ENCODE measurements at regions not wholly inside any gene's neighbourhood (a gene's known extent, or its start where the extent isn't known, plus 50 kb on each side); places are given as distances from the start of the nearest gene placed in this dataset.

DNA sequence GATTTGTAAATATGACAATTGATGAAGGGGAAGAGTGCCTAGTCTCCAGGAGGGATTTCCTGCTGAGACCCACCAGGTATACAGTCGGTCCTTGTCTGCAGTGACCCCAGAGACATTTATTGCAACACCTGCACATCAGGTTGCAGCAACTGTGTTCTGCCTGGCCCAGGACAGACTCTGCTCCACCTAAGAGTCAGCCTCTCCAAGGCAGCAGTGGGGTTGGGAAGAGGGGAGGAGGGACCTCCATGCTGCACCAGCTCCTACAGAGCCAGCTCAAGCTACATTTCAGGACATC, 120.4 kb upstream of the IRF2BP2 start:
- no peaks in the 10 kb centered on the region for H3K36me3 ChIP-seq (ENCODE audit: control insufficient read depth, insufficient read depth, low read length)
- H3K4me1 ChIP-seq (ENCODE audit: control insufficient read depth, insufficient read depth, low read length, poor library complexity, severe bottlenecking): peaks cover 37% of the 10 kb centered on the region
- H3K4me3 ChIP-seq (ENCODE audit: insufficient read depth, low read depth, low read length, poor library complexity, severe bottlenecking): no peak overlapping the region
- no peak for DNase-seq
- no peaks in the 10 kb centered on the region for H3K27me3 ChIP-seq (replicated peaks; ENCODE audit: control insufficient read depth, insufficient read depth, low read length, poor library complexity, severe bottlenecking)
- H3K9me3 ChIP-seq (ENCODE audit: control insufficient read depth, low read length): no peaks in the 10 kb centered on the region
- H3K27ac ChIP-seq (ENCODE audit: insufficient read depth, low read length, poor library complexity, severe bottlenecking): peak overlapping the region; percentile 68

DNA sequence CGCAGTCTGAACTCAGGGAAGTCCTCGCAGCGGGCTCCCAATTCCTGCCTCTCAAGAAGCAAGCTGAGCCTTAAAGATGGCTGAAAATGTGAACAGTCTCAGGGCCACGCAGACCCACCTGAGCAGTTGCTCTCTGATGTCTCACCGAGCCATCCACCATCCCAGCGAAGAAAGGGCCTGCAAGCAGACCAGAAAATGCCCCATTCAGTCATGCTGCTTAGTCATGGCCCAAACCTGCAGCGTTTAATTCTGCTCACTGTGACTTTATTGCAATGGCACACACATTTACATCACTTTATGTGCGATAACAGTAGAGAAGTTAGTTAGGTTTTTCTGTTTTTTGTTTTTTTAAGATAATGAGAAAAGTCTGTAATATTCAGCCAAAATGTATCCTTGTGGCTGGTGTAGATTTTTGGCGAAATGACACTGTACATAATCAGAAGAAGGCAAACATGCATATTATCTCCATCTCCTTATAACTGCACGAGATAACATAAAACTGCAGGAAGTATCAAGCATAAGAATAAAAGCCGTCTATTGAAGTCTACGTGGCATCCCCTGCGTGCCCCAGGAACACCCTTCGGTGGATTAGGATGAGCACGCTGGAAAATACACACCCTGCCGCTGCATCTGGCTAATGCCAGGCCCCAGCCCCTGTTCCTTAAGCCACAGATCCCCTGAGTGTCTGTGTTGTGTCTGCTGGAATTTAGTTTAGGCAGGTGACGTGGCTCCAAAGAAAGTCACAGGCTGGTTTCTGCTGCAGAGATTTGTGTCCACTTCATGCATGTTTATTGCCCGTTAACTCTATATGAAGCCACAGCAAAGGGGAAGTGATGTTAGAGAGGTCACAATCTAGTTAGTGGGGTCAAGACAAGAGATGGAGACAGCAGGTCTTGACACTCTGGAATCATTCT, 119.8 kb upstream of the IRF2BP2 start:
- no peak for DNase-seq
- Histone ChIP-seq H3K9me3 (ENCODE audit: control insufficient read depth, low read length) (no peaks in the 10 kb centered on the region), H3K36me3 (ENCODE audit: control insufficient read depth, insufficient read depth, low read length) (no peaks in the 10 kb centered on the region), H3K27ac (ENCODE audit: insufficient read depth, low read length, poor library complexity, severe bottlenecking) (peak overlapping the region; percentile 68), H3K4me3 (ENCODE audit: insufficient read depth, low read depth, low read length, poor library complexity, severe bottlenecking) (no peak overlapping the region), H3K27me3 (replicated peaks; ENCODE audit: control insufficient read depth, insufficient read depth, low read length, poor library complexity, severe bottlenecking) (no peaks in the 10 kb centered on the region), H3K4me1 (ENCODE audit: control insufficient read depth, insufficient read depth, low read length, poor library complexity, severe bottlenecking) (peaks cover 44% of the 10 kb centered on the region)

DNA sequence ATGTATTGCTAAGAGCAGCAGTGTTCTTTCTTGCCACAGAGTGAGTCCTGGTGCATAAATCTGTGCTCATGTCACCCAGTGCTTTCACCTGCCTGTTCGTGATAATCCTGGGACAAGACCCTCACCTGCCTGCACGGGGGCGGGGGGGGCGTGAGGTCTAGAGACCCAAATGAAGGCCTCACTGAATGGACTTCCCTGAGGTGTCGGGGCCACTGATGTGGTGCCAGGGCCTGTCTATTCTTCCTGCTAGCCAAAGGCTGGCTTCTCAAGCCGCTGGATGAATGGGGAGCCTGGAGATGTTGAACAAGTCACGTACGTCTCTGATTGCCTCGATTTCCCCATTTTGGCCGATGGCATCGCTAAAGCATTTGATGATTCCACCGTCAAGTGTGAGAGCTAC, 118.8 kb upstream of the IRF2BP2 start:
- H3K27ac ChIP-seq (ENCODE audit: insufficient read depth, low read length, poor library complexity, severe bottlenecking): no peak overlapping the region
- H3K4me3 ChIP-seq (ENCODE audit: insufficient read depth, low read depth, low read length, poor library complexity, severe bottlenecking): no peak overlapping the region
- no peaks in the 10 kb centered on the region for H3K9me3 ChIP-seq (ENCODE audit: control insufficient read depth, low read length)
- no peak for DNase-seq
- peaks cover 52% of the 10 kb centered on the region for H3K4me1 ChIP-seq (ENCODE audit: control insufficient read depth, insufficient read depth, low read length, poor library complexity, severe bottlenecking)
- H3K36me3 ChIP-seq (ENCODE audit: control insufficient read depth, insufficient read depth, low read length): no peaks in the 10 kb centered on the region
- no peaks in the 10 kb centered on the region for H3K27me3 ChIP-seq (replicated peaks; ENCODE audit: control insufficient read depth, insufficient read depth, low read length, poor library complexity, severe bottlenecking)

DNA sequence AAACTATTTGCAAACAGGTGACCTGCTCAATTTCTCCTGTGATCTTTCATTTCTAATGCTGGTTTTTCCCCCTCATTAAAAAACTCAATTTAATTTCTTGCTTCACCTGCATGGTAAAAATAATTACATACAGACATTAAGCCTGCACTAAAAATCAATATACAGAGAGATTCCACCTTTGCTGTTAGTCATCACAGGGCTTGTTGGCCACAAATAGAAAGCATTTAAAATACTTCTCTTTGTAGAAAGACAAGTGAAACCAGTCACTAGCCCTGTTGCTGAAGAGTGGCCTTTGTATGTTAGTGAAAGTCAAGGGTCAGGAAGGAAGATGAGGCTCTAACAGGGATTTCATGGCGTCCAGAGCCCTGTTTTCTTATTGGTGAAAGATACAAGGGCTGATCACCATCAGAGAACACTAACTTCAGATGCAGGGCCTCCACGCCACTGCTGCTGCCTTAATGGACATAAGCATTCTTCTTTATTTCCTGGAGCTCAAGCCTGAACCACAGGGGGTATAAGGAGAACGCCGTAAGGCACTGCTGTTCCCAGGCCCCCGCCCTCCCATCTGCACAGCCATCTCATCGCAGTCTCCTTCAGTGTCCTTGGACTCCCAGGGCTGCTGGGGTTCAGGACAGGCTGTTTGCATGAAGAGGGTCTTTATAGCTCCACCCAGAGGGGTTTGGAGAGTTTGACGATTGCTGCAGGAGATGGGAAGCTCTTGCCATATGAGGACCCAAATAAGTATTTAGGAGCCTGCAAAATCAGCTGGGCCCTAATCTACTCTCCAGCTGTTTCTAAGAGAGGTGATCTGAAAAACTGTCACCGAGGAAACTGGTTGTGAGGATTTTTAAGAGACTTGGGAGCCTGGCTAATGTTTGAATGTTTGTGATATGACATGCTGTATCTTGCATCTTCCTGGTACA, 117.3 kb upstream of the IRF2BP2 start:
- Histone ChIP-seq H3K36me3 (ENCODE audit: control insufficient read depth, insufficient read depth, low read length) (no peaks in the 10 kb centered on the region), H3K27me3 (replicated peaks; ENCODE audit: control insufficient read depth, insufficient read depth, low read length, poor library complexity, severe bottlenecking) (no peaks in the 10 kb centered on the region), H3K4me3 (ENCODE audit: insufficient read depth, low read depth, low read length, poor library complexity, severe bottlenecking) (no peak overlapping the region), H3K9me3 (ENCODE audit: control insufficient read depth, low read length) (no peaks in the 10 kb centered on the region), H3K4me1 (ENCODE audit: control insufficient read depth, insufficient read depth, low read length, poor library complexity, severe bottlenecking) (peaks cover 62% of the 10 kb centered on the region), H3K27ac (ENCODE audit: insufficient read depth, low read length, poor library complexity, severe bottlenecking) (peak overlapping the region; percentile 30)
- DNase-seq: no peak

DNA sequence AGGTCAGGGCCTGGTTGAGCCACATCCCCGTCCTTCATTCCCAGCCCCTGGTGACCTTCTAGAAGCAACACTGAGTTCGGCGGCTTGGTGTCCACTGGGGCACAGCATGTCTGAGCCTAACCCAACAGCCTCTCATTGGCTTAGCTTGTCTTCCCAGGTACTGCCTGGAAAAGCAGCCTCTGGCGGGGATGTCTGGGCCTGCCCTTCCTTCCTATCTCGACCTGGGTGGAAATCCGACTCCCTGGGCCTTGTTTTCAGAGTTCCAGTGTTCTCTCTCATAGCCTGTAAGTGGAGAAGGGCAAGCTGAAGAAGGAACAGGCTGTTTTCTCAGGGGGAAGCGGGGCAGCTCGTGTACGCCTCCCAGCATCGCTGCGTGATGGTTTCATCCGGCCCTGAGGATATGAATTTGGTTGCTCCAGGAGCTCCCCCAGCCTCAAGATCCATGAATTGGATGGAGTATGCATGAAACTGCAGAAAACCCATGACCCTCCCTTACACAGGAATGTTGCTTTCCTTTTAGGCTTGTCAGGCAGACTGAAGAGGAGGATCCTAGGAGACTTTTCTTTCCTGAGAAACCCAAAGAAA, 116.5 kb upstream of the IRF2BP2 start:
- Histone ChIP-seq H3K36me3 (ENCODE audit: control insufficient read depth, insufficient read depth, low read length) (no peaks in the 10 kb centered on the region), H3K9me3 (ENCODE audit: control insufficient read depth, low read length) (no peaks in the 10 kb centered on the region), H3K4me1 (ENCODE audit: control insufficient read depth, insufficient read depth, low read length, poor library complexity, severe bottlenecking) (peaks cover 54% of the 10 kb centered on the region), H3K27me3 (replicated peaks; ENCODE audit: control insufficient read depth, insufficient read depth, low read length, poor library complexity, severe bottlenecking) (no peaks in the 10 kb centered on the region), H3K27ac (ENCODE audit: insufficient read depth, low read length, poor library complexity, severe bottlenecking) (peak overlapping the region; percentile 40), H3K4me3 (ENCODE audit: insufficient read depth, low read depth, low read length, poor library complexity, severe bottlenecking) (no peak overlapping the region)
- DNase-seq: no peak

DNA sequence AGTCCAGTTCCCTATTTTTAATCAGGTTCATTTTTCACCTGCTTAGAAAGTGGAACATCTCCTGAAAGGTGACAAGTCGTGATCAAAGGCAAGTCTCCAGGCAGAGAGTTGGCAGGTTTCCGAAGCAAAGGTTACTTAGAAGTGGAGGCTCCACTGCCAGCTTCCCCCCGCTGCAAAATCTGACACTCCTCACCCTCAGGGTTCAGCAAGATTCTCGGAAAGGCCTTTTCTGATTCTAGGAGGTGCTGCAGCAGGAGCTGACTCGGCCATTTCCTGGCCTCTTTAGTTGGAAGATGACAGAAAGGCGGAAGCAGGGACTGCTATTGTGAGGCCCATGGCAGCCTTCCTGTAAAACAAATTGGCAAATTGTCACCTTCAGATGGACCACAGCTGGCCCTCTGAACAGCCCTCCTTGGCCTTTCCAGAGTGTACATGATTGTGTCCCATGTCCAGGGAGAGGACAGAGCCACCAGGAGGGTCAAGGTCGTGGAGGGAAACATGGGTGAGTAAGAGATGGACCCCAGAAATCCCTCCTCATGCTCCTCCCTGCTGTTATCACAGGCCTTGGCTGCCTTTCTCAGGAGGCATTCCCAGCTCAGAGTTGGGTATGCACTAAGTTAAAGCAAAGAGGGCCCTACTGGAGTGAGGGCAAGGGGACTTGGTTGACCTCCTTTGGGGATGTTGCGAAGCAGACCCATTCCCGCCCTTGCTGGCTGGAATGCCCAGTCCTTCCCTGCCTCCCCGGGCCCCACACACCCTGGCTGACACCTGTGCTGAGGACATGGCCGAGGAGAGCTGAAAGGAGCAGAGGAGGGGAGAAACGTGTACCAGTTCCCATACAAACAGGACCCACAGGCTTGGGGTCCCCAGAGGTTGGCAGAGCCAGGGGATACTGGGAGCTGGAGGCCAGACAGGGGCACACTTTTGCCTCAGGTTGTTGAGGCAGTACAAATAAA, 115.5 kb upstream of the IRF2BP2 start:
- H3K4me3 ChIP-seq (ENCODE audit: insufficient read depth, low read depth, low read length, poor library complexity, severe bottlenecking): peak overlapping the region; percentile 22
- peak overlapping the region; percentile 94 for H3K27ac ChIP-seq (ENCODE audit: insufficient read depth, low read length, poor library complexity, severe bottlenecking)
- DNase-seq: peak; percentile 19 to 37 (median 32)

DNA sequence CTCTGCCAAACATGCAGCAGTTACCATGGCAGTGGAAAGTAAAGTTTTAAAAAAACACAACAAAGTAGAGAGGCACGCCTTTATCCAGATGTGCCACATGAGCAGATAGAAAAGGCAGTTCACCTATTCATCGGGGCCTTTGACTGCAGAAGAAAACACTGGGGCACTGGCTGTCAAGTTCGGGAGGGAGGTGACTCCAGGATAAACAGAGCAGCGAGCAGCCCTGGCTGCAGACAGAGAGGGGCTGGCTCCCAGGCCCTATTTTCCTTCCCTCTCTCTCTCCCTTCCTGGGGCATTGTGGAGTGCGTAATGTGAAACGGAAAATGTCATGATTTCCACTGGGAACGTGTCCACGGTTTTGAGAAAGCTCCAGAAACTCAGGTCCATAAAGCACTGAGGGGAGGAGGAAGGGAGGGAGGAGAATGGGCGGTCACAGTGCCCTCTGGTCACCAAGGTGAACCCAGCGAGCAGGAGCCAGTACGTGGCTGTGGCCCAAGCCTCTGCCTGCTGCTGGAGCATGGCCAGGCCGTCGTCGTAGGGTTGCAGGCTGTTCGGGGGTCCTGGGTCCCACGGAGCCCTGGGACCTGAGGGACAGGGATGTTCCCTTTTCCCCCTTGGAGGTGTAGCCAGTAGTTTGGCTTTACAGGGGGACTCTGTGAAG, 114.7 kb upstream of the IRF2BP2 start:
- Histone ChIP-seq H3K9me3 (ENCODE audit: control insufficient read depth, low read length) (no peaks in the 10 kb centered on the region), H3K27ac (ENCODE audit: insufficient read depth, low read length, poor library complexity, severe bottlenecking) (peak overlapping the region; percentile 94), H3K27me3 (replicated peaks; ENCODE audit: control insufficient read depth, insufficient read depth, low read length, poor library complexity, severe bottlenecking) (no peaks in the 10 kb centered on the region), H3K4me3 (ENCODE audit: insufficient read depth, low read depth, low read length, poor library complexity, severe bottlenecking) (peak overlapping the region; percentile 22), H3K36me3 (ENCODE audit: control insufficient read depth, insufficient read depth, low read length) (no peaks in the 10 kb centered on the region), H3K4me1 (ENCODE audit: control insufficient read depth, insufficient read depth, low read length, poor library complexity, severe bottlenecking) (peaks cover 39% of the 10 kb centered on the region)
- DNase-seq: peak in 1 of 3 donors; percentile 11

More for the DNA sequence above, 115.5 kb upstream of the IRF2BP2 start:
- Histone ChIP-seq H3K9me3 (ENCODE audit: control insufficient read depth, low read length) (no peaks in the 10 kb centered on the region), H3K27me3 (replicated peaks; ENCODE audit: control insufficient read depth, insufficient read depth, low read length, poor library complexity, severe bottlenecking) (no peaks in the 10 kb centered on the region), H3K4me1 (ENCODE audit: control insufficient read depth, insufficient read depth, low read length, poor library complexity, severe bottlenecking) (peaks cover 45% of the 10 kb centered on the region), H3K36me3 (ENCODE audit: control insufficient read depth, insufficient read depth, low read length) (no peaks in the 10 kb centered on the region)

DNA sequence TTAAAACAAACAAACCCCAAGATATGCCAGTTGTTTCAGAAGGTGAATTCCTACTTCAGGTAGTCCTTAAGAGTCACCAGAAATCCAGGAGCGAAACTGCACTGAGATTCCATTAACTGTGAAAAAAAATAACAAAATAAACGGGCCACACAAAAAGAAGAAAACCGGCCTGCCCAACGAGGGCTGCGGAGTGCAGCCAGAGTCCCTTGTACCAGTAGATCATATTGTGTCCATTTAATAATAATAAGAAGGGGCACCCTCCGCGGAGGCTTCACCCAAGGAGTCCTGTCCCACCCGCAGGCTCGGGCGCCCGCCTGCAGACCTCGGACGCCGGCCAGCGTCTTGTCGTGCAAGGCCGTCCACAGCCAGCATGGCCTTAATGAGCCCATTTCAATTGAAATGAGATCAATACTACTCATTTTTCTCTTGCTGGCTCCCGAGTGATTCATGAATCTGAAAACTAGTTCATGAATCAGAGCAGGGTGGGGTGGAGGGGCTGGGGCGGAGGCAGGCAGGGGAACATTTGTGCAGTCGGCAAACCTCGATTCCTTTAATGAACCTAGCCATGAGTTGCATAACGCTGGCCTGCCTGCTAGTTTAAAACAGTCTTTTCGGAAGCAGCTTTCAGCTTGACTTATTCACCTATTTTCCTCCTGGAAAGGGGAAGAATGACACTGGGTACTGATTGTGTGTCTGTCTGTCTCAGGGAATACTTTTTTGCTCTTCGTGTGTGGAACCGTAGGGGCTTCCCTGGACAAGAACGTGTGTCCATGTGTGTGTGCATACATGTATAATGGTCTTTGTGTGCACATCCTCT, 113.1 kb upstream of the IRF2BP2 start:
- Histone ChIP-seq H3K4me3 (ENCODE audit: insufficient read depth, low read depth, low read length, poor library complexity, severe bottlenecking) (peak overlapping the region; percentile 22), H3K36me3 (ENCODE audit: control insufficient read depth, insufficient read depth, low read length) (no peaks in the 10 kb centered on the region), H3K4me1 (ENCODE audit: control insufficient read depth, insufficient read depth, low read length, poor library complexity, severe bottlenecking) (peaks cover 39% of the 10 kb centered on the region), H3K27ac (ENCODE audit: insufficient read depth, low read length, poor library complexity, severe bottlenecking) (peak overlapping the region; percentile 94), H3K9me3 (ENCODE audit: control insufficient read depth, low read length) (no peaks in the 10 kb centered on the region), H3K27me3 (replicated peaks; ENCODE audit: control insufficient read depth, insufficient read depth, low read length, poor library complexity, severe bottlenecking) (no peaks in the 10 kb centered on the region)
- peak; percentile 20 to 54 (median 34) for DNase-seq

All from effector memory CD4-positive, alpha-beta T cell (primary cell).